ENCODE measurements at regions not wholly inside any gene's neighbourhood (a gene's known extent, or its start where the extent isn't known, plus 50 kb on each side); places are given as distances from the start of the nearest gene placed in this dataset.
"Not testable (repeated sequence)": the region's sequence is repeated elsewhere in the genome, so short reads cannot be mapped to it uniquely, and the experiment has no call there.

DNA sequence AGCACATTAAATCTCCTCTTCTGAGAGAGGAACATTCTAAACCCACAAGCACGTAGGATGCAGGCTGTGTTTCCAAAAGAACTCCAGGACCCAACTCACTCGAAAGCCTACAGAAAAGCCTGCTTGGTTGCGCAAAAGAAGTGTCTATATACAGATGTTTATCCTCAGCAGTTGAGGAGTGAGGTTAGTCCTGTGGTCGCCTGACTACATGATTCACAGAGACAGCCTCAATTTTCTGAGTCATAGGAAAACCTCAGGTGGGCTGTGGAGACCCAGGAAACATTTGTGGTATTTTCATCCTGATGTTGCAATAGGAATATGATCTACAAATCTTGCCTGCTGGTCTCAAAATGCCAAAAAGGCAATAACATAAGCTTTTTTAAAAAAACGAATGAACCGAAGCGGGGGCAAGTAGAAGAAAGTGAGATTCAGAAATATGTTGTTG, 183.8 kb upstream of the THRB start:
- no peak overlapping the region for H3K4me3 ChIP-seq (ENCODE audit: low read depth, low read length)
- peak; percentile 88 for DNase-seq (ENCODE audit: low read depth)

DNA sequence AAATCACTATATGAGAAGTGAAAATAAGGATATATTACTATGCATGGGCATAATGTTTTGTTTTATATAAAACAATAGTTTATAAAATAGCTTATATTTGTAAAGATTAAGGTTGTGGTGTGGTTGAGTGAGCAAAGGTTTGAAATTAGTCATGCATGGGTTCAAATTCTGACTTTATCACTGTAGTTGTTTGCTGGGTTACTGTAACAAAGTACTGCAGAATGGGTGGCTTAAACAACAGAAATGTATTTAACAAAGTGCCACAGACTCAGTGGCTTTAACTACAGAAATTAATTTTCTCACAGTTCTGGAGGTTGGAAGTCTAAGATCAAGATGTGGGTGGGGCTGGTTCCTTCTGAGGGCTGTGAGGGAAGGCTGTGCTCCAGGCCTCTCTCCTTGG, 184.8 kb upstream of the THRB start:
- H3K4me3 ChIP-seq (ENCODE audit: low read depth, low read length) = no peak overlapping the region
- DNase-seq (ENCODE audit: low read depth) = no peak

DNA sequence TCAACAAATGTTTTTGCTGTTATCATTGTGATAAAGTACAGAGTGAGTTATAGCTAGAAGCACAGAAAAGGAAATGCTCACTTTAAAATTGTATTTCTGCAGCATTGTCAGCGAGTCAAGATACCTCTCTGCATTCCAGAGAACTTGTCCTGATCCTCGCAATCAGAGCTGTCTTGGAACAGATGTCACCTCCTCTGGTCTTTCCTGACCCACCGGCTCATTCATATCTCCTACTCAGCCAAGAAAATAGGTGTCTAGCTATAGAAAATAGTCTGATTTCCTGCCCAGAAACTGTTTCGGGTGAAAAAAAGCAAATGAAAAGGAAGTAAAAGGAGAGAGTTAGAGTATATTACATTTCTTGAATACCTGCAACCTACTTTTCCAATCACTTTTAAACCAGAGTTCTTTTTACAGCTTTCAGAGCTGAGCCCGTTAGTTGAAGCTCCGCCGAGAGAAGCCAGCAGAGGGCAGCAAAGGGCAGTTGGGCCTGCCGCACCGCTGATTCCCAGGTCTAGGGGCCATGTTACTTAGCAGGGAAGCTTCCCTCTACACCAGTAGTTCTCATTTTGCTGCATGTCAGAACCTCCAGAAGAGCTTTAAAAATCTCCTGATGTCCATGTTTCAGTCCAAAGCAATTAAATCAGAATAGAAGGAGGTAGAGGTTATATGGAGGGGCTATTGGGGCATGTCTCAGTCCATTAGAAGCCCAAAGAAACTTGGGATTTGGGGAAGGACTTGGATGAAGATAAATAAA, 185.7 kb upstream of the THRB start:
- H3K4me3 ChIP-seq (ENCODE audit: low read depth, low read length) = no peak overlapping the region
- no peak for DNase-seq (ENCODE audit: low read depth)

DNA sequence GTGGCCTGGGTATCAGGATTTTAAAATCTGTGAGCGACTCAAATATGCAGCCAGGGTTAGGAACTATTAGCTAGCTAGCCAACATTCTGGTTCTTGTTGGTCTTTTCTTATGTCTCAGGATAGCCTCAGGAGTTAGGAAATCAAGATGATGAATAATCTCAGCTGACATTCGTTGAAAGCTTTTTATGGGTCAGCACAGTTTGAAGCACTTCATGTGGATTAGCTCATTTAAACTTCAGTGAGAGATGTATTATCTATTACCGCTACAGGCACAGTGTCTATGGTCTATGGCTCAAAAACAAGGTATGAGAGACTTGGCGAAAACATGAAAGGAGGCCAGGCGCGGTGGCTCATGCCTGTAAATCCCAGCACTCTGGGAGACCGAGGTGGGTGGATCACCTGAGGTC, 187.5 kb upstream of the THRB start:
- DNase-seq (ENCODE audit: low read depth) = peak; percentile 33
- H3K4me3 ChIP-seq (ENCODE audit: low read depth, low read length) = no peak overlapping the region

DNA sequence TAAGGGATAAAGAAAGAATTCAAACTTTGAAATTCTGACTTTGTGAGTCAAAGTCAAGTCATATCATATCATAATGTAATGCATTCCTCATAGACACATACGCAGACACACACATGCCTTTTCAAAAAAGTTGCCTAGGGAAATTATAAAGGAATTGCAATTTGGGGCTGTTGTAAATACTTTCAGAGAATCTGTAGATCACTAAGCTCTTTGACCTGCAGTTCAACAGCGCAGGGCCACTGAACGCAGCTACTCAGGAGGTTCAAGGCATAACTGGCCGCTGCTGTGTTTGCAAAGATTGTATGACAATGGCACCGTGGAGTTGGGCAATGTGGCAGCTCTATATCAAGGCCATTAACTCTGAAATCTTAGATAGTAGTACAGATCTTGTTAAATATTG, 188.4 kb upstream of the THRB start:
- no peak for DNase-seq (ENCODE audit: low read depth)

DNA sequence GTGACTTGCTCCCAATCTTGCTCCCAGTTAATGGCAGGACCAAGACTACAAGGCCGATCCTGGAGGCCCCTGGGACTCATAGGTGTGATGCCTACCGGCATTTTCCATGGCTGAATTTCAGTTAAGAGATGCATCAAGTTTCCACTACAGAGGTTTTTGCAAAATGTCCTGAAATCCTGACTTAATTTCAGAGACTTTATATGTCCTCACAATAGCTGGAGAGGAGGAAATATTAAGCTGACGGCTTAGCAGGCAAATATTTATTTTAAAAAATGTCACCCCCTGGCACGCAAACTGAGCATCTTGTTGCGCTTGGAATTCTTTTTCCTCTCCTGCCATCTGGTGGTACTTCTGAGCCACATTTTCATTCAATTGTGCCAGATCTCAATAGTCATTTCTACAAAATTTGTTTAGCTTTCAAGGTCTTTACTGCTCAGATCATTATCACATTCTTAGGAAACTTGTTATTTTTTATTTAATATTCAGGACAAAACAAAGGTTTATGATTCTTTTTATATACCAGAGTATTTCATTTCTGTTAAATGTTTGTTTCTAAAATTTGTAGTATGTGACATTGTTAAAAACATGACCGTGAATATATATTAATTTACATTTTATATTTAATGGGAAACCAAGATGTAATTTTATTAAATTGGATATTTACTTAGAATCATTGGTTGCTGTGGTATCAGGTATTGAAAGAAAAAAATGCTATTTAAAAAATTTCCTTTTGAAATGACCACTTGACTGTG, 189.2 kb upstream of the THRB start:
- H3K4me3 ChIP-seq (ENCODE audit: low read depth, low read length) = no peak overlapping the region
- DNase-seq (ENCODE audit: low read depth) = no peak

More for the DNA sequence above, 188.4 kb upstream of the THRB start:
- no peak overlapping the region for H3K4me3 ChIP-seq (ENCODE audit: low read depth, low read length)

DNA sequence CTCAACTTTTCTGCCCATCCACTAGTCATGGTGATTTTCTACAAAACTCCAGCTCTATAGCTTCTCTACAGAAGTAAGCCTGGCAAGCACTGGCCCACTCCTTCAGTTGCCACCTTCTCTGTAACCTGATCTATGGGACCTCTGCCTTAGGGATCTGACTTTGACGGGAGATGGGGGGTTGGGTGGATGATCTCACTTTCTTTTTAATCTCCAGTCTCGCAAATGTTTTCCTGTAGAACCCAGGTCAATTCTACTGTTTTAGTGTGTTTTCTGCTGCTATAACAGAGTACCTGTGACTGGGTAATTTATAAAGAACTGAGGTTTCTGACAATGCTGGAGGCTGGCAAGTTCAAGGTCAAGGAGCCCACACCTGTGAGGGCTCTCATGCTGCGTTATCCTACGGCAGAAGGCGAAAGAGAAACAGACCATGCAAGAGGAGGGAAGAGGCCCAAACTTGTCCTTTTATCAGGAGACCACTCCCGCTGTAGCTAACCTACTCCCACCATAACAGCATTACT, 189.9 kb upstream of the THRB start:
- no peak for DNase-seq (ENCODE audit: low read depth)
- no peak overlapping the region for H3K4me3 ChIP-seq (ENCODE audit: low read depth, low read length)

DNA sequence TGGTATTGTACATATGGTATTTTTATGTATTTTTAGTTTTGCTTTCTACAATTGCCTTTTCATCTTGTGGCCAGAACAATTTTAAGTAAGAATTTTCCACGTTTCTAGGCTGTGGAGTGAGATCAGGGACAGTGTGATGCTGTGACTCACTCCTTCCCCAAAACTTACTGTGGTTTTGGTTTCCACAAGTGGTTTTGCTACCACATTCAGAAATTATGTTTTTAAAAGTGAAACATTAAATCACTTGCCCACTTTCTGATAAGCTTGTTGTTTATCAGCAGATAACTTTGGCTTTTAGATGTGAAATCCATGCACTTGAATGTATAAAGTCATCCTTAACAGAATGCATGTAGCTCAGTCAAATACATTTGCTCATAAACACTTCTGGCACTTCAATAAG, 192.2 kb upstream of the THRB start:
- no peak for DNase-seq (ENCODE audit: low read depth)

DNA sequence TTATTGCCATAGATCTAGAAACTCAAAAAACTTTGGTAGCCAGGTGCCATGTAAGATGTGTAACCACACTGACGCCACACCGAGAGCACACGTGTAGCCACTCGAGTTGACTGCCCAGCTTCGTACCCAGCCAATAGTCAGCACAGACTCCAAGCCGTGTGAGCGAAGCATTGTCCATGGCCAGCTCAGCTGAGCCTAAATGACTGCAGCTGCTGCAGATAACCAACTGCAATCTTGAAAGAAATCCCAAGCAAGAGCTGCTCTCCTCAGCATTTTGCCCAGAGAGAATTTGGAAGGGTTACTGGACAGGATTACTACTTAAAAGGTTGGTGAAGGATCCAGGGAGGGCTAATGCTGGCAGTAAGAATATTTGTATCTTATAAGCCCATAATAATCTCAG, 193.0 kb upstream of the THRB start:
- no peak for DNase-seq (ENCODE audit: low read depth)
- no peak overlapping the region for H3K4me3 ChIP-seq (ENCODE audit: low read depth, low read length)

More for the DNA sequence above, 192.2 kb upstream of the THRB start:
- H3K4me3 ChIP-seq (ENCODE audit: low read depth, low read length) = no peak overlapping the region

DNA sequence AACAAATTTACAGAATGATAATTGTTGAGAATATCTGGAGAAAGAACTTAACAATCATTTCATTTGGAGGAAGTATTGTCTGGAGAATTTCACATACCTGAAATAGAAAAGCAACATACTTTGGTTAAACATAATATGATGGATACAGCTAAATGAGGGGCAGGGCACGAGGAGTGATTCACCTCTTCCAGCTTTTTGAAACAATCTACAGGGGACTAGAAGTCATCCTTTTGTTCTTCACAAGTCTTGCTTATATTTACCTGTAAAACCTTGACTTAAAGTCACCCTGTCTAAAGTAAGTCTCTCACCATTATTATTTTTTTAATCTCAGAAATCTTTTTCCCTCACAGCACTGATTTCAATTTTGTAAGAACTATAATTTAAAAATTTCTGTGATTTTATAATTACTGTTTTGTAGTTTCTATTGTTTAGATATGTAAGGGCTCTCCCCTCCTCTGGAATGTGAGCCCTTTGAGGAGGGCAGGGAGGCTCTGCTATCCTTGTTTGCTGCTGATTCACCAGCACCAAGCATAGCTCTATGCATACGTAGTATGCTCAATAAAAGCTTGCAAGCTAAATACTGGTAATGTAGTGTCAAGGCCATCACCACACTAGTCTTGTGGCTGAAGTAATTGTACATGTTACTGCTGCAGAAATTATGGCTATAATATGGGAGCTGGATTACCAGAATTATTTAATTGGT, 193.9 kb upstream of the THRB start:
- no peak overlapping the region for H3K4me3 ChIP-seq (ENCODE audit: low read depth, low read length)
- DNase-seq (ENCODE audit: low read depth) = no peak

DNA sequence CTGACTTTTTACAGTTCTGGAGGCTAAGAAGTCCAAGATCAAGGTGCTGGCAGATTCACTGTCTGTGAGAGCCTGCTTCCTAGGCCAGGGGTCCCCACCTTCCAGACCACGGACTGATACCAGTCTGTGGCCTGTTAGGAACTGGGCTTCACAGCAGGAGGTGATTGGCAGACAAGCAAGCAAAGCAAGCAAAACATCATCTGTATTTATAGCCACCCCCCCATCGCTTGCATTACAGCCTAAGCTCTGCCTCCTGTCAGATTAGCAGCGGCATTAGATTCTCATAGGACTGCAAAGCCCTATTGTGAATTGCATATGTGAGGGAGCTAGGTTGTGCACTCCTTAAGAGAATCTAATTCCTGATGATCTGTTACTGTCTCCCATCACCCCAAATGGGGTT, 194.7 kb upstream of the THRB start:
- no peak for DNase-seq (ENCODE audit: low read depth)
- H3K4me3 ChIP-seq (ENCODE audit: low read depth, low read length) = no peak overlapping the region

DNA sequence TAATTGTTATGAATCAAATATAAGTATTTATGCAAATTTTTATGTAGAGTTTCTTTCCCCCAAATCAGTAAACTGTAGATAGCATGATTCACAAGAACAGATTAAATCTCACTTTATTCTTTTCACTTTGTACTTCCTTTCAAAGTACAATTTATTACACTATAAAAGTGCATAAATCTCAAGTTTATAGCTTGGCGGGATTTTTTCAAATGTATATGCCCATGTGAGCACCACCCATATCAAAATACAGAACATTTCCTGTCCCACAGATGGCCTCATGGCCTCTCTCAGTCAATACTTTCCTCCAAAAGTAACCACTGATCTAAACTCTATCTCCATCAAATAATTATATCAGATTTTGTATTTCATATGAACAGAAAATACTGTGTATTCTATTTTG, 196.1 kb upstream of the THRB start:
- no peak overlapping the region for H3K4me3 ChIP-seq (ENCODE audit: low read depth, low read length)
- DNase-seq (ENCODE audit: low read depth) = no peak

DNA sequence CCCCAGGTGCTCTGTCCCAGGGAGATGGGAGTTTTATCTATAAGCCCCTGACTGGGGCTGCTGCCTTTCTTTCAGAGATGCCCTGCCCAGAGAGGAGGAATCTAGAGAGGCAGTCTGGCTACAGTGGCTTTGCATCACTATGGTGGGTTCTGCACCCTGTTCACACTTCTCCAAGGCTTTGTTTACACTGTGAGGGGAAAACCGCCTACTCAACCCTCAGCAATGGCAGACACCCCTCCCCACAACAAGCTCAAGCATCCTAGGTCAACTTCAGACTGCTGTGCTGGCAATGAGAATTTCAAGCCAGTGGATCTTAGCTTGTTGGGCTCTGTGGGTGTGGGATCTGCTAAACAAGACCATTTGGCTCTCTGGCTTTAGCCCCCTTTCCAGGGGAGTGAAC, 204.4 kb upstream of the THRB start:
- DNase-seq (ENCODE audit: low read depth); H3K4me3 ChIP-seq (ENCODE audit: low read depth, low read length): not testable (repeated sequence)

DNA sequence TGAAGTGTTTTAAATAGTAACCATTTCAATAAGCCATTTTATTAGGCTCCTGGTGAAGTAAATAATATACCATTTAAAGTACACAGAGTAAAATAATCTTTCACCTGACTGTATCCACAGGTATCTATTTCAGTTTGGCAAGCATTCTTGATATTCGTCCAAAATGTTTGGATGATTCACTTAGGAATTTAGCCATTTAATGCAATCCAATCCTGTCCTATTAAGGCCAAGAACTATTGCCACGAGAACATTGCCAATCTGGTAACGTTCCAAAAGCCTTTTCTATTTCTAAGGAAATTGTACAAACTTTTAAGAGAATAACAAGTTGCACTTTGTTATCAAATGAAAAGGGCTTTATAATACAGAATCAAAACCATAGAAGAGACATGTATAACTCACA, 209.8 kb upstream of the THRB start:
- no peak for DNase-seq (ENCODE audit: low read depth)
- no peak overlapping the region for H3K4me3 ChIP-seq (ENCODE audit: low read depth, low read length)

DNA sequence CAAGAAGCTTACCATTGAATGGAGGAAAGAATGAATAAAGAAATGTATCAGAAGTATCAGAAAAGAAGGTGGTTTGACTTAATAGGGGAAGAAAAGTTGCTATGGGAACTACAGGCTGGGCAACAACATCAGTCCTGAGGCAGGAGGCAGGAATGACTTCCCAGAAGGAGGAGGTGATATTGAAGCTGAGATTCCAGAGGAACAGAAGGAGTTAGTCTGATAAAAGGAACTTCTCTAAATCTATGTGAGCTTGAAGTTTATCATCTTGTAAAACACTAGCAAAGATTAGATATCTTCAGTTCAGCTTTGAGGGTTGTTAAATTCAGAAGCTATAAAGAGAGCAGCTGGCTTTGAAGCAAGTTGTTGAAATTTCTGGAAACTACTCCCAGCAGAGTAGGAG, 213.3 kb upstream of the THRB start:
- H3K4me3 ChIP-seq (ENCODE audit: low read depth, low read length) = no peak overlapping the region
- DNase-seq (ENCODE audit: low read depth) = no peak

DNA sequence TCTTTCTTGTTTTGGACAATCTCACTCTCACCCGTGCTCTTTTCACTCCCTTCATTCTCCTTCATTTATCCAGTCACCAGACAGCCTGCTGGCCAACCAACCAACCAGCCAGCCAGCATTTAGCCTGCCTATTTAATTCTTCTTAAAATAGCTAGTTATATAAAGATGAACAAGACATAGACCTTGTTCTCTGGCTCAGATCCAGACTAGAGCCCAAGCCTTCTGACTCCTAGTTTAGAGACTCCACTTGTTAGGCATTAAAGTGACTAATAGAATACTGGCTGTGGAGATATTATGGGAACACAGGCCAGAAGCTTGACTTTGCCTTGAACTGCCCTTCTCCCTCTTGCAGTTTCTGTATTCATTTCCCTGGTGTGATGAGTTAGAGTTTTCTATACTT, 215.3 kb upstream of the THRB start:
- DNase-seq (ENCODE audit: low read depth) = no peak
- H3K4me3 ChIP-seq (ENCODE audit: low read depth, low read length) = no peak overlapping the region

DNA sequence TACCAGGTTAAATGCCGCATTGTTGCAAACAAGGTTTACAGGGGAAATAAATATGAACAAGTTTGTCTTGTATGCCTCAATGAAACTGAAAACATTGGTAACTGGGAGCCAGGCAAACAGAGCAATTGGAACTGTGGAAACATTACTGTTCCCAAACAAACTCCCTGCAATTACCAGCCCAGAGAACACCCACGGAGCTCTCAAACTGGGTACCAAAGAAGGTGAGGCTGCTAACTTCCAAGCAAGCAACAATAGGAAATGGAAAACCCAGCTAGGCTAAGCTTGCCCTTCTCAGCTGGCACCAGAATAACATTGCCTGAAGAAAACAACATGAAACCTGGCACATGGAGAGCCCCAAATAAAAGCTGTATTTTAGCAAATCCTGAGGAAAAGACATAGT, 218.9 kb upstream of the THRB start:
- no peak for DNase-seq (ENCODE audit: low read depth)
- no peak overlapping the region for H3K4me3 ChIP-seq (ENCODE audit: low read depth, low read length)

DNA sequence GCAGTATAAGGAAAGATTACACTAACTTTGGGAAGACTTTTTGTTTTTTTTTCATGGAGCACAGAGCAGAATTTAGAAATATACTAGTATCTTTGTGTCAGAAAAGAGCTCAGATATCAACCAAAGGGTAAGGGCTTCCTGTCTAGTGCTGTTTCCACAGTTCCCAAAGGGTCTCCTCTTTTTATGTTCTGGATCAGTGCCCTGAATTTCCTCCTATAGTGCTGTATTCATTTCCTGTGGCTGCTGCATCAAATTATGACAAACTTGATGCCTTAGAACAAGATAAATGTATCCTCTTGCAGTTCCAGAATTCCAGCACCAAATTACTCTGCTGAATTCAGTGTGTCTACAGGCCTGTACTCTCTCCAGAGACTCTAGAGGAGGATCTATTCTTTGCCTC, 219.8 kb upstream of the THRB start:
- no peak for DNase-seq (ENCODE audit: low read depth)

DNA sequence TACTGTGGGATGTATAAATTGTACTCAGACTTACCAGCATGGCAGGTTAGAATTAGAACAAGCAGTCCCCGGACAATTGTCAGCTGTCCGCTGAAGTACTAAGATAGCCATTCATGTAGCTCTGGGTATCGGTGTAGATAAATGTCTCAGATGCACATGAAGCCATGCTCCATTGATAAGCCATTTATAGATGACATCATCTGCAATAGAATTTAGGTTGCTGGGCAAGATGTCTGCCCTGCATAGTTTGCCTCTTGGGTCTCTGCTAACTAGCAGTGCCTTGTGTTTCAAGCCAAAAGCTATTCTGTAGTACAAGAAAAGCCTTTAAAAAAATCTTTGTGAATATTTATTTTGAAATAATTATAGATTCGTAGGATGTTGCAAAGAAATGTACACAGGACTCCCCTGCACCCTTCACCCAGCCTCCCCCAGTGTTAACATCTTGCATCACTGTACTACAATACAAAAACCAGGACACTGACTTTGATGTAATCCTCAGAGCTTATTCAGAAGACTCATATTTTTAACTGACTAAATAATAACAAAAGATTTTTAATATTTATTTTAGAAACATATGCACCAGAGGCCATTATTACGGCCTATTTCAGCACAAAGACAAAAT, 220.6 kb upstream of the THRB start:
- DNase-seq (ENCODE audit: low read depth) = no peak

More for the DNA sequence above, 219.8 kb upstream of the THRB start:
- H3K4me3 ChIP-seq (ENCODE audit: low read depth, low read length) = no peak overlapping the region

DNA sequence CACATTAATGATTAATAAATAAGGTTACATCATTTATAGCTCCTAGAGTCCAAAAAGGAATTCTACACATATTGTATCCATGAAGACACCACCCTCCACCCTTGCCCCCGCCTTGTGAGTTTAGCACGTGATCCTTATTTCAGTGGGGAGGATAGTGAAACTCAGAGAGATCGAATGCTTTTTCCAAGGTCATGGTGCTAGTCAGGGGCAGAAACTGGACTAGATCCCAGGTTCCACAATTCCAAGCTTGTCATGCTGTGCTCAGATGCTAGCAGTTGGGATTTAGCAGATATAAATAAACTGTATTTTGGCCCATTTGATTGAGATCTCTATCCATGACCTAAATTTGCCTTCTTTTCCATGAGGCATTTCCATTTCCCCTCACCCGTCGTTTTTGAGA, 227.4 kb upstream of the THRB start:
- no peak for DNase-seq (ENCODE audit: low read depth)
- no peak overlapping the region for H3K4me3 ChIP-seq (ENCODE audit: low read depth, low read length)

More for the DNA sequence above, 220.6 kb upstream of the THRB start:
- no peak overlapping the region for H3K4me3 ChIP-seq (ENCODE audit: low read depth, low read length)
